ENCODE measurements at regions not wholly inside any gene's neighbourhood (a gene's known extent, or its start where the extent isn't known, plus 50 kb on each side); places are given as distances from the start of the nearest gene placed in this dataset.

DNA sequence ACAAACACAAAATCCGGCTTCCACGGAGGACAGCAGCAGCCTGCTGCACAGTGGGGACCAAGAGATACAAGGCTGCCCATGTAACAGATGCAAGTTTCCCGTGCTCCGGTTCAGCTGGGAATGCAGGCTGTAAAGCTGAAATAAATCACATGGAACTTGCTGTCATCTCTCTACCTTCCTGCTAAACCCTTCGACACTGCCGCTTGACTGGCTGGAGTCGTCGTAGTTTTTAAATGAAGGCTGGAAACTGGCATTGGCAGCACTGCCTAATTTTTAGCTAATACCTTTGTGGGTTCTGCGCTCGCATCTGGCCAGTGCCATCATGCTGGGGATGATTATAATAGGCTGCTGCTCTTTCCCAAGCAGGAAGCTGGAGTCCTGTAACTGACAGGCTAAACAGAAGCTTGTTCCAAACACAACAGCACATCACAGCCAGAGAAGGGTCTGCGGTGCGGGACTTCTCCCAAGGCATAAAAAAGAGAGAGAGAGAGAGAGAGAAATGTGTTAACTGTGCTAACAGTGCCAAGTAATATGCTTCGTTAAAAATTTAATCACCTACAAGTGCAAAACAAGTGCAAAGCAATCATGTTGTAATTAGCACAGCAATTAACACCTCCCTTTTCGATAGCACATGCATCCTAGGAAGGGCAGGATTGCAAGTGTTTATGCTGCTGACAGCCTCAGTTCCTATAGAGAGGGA, 146.1 kb downstream of the TFAP2A start:
- Histone ChIP-seq H3K27me3 (peaks cover 7% of the 10 kb centered on the region), H3K4me3 (no peak overlapping the region), H3K27ac (no peak overlapping the region), H3K9me3 (no peaks in the 10 kb centered on the region), H3K4me1 (no peaks in the 10 kb centered on the region), H3K36me3 (no peaks in the 10 kb centered on the region)
- TF ChIP-seq, protein P1, sequence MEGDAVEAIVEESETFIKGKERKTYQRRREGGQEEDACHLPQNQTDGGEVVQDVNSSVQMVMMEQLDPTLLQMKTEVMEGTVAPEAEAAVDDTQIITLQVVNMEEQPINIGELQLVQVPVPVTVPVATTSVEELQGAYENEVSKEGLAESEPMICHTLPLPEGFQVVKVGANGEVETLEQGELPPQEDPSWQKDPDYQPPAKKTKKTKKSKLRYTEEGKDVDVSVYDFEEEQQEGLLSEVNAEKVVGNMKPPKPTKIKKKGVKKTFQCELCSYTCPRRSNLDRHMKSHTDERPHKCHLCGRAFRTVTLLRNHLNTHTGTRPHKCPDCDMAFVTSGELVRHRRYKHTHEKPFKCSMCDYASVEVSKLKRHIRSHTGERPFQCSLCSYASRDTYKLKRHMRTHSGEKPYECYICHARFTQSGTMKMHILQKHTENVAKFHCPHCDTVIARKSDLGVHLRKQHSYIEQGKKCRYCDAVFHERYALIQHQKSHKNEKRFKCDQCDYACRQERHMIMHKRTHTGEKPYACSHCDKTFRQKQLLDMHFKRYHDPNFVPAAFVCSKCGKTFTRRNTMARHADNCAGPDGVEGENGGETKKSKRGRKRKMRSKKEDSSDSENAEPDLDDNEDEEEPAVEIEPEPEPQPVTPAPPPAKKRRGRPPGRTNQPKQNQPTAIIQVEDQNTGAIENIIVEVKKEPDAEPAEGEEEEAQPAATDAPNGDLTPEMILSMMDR (IDR thresholded peaks at IDR 0.05) = no peak
- intact Hi-C loops (cut with DNase I) = no loop called here
- ATAC-seq = no peak
- no peak for DNase-seq

DNA sequence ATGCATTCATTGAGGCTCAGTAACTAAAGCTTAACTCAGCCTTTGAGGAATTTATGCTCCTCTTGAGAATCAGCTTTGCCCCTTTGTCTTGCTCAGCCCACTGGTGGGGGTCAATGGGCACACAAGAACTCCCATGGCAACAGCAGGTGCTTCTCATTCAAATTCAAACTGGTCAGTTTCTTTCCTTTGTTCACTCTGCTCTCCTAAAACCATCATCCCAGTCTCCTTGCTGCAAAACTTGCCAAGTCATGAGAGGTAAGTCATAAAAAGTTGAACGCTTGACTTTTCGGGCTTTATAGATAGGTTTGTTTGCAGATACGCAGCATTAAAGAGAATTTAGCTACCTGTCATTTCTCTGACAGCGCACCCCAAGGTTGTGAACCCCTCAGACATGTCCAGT, 146.8 kb downstream of the TFAP2A start:
- Histone ChIP-seq H3K36me3 (no peaks in the 10 kb centered on the region), H3K9me3 (no peaks in the 10 kb centered on the region), H3K4me3 (no peak overlapping the region), H3K27me3 (peaks cover 7% of the 10 kb centered on the region), H3K4me1 (no peaks in the 10 kb centered on the region), H3K27ac (no peak overlapping the region)
- intact Hi-C loops (cut with DNase I) = no loop called here
- TF ChIP-seq, protein P1 (IDR thresholded peaks at IDR 0.05) = no peak
- ATAC-seq = no peak
- DNase-seq = no peak

DNA sequence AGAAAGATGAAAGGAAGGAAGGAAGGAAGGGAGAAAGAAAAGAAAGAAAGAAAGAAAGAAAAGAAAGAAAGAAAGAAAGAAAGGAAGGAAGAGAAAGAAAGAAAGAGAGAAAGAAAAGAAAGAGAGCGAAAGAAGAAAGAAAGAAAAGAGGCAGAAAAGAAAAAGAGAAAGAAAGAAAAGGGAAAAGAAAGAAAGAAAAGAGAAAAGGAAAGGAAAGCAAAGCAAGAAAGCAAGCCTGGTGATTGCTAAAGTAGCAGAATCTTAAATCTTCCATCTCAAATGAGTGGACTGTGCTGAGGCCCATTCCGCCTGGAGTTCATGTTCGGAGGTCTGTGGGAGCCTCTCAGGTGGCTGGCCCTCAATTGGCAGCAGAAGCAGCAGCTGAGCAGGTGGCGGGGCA, 148.4 kb downstream of the TFAP2A start:
- Histone ChIP-seq H3K9me3 (no peaks in the 10 kb centered on the region), H3K27me3 (peaks cover 7% of the 10 kb centered on the region), H3K27ac (no peak overlapping the region), H3K36me3 (no peaks in the 10 kb centered on the region), H3K4me3 (no peak overlapping the region), H3K4me1 (no peaks in the 10 kb centered on the region)
- DNase-seq (no peak), ATAC-seq (no peak)
- intact Hi-C loops (cut with DNase I) = no loop called here
- TF ChIP-seq, protein P1 (IDR thresholded peaks at IDR 0.05) = no peak

GRCh38 chr6:10266061-10266460, 148.8 kb downstream of the TFAP2A start:
- H3K4me1 ChIP-seq = no peaks in the 10 kb centered on the region
- no peak overlapping the region for H3K27ac ChIP-seq
- no peak for ATAC-seq
- no peak overlapping the region for H3K4me3 ChIP-seq
- intact Hi-C loops (cut with DNase I) = no loop called here
- peaks cover 7% of the 10 kb centered on the region for H3K27me3 ChIP-seq
- TF ChIP-seq, protein P1 (IDR thresholded peaks at IDR 0.05) = no peak
- no peaks in the 10 kb centered on the region for H3K36me3 ChIP-seq
- DNase-seq = no peak
- H3K9me3 ChIP-seq = no peaks in the 10 kb centered on the region

DNA sequence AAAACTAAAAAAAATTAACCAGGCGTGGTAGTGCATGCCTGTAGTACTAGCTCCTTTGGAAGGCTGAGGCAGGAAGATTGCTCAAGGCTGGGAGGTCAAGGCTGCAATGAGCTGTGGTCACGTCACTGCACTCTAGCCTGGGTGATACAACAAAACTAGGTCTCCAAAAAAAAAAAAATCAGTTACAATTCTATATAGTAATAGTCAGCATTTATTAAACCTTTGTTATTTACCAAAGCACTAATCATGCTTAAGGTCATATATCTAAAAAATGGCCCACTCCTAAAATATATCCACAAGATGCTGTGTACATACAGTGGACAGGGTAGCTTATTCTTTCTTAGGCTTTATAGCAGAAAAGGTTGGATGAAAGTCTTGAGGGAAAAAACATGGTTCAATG, 152.4 kb downstream of the TFAP2A start:
- H3K36me3 ChIP-seq = no peaks in the 10 kb centered on the region
- no peak for ATAC-seq
- intact Hi-C loops (cut with DNase I) = no loop called here
- no peak overlapping the region for H3K27ac ChIP-seq
- H3K4me1 ChIP-seq = no peaks in the 10 kb centered on the region
- TF ChIP-seq, protein P1 (IDR thresholded peaks at IDR 0.05) = no peak
- H3K9me3 ChIP-seq = no peaks in the 10 kb centered on the region
- H3K27me3 ChIP-seq = peaks cover 4% of the 10 kb centered on the region
- H3K4me3 ChIP-seq = no peak overlapping the region
- DNase-seq = no peak

DNA sequence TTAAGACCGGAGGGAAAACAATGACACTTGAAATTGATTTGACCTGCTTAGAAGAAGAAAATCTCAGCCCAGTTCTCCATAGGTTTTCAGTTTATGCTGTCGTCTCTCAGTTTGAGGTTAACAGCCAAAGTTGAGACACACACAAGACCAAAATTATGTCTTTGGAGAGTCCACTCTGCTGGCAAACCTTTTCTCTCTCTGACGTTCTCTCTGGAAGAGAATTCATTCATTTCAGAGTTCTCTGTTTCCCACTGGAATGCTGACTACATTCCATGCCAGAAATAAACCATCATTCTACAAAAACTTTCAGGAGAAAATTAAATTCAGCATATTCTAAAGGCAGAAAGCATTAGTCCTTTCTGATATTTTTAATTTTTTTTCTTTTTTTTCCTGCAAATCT, 155.2 kb downstream of the TFAP2A start:
- TF ChIP-seq, protein P1 (IDR thresholded peaks at IDR 0.05) = no peak
- H3K27me3 ChIP-seq = no peaks in the 10 kb centered on the region
- H3K27ac ChIP-seq = no peak overlapping the region
- intact Hi-C loops (cut with DNase I) = no loop called here
- H3K36me3 ChIP-seq = no peaks in the 10 kb centered on the region
- H3K4me1 ChIP-seq = no peaks in the 10 kb centered on the region
- H3K4me3 ChIP-seq = no peak overlapping the region
- DNase-seq (no peak), ATAC-seq (no peak)
- no peaks in the 10 kb centered on the region for H3K9me3 ChIP-seq

Measured in upper lobe of right lung (tissue), 1 donor.